ENCODE measurements at regions not wholly inside any gene's neighbourhood (a gene's known extent, or its start where the extent isn't known, plus 50 kb on each side); places are given as distances from the start of the nearest gene placed in this dataset.

GRCh38 chr13:31920727-31921100, 110.9 kb upstream of the FRY start:
- no peak overlapping the region for H3K4me3 ChIP-seq (ENCODE audit: low read depth, low read length)
- TF ChIP-seq CTCF (IDR thresholded peaks at IDR 0.05; ENCODE audit: insufficient read depth, low read depth, low read length, missing control alignments) = no peak
- no peak for DNase-seq (ENCODE audit: low read depth)

GRCh38 chr13:31922724-31923123, 108.8 kb upstream of the FRY start:
- DNase-seq (ENCODE audit: low read depth) = no peak
- no peak overlapping the region for H3K4me3 ChIP-seq (ENCODE audit: low read depth, low read length)
- TF ChIP-seq CTCF (IDR thresholded peaks at IDR 0.05; ENCODE audit: insufficient read depth, low read depth, low read length, missing control alignments) = no peak

GRCh38 chr13:31923134-31923763, 108.3 kb upstream of the FRY start:
- TF ChIP-seq CTCF (IDR thresholded peaks at IDR 0.05; ENCODE audit: insufficient read depth, low read depth, low read length, missing control alignments) = no peak
- H3K4me3 ChIP-seq (ENCODE audit: low read depth, low read length) = no peak overlapping the region
- no peak for DNase-seq (ENCODE audit: low read depth)

- DNase-seq (ENCODE audit: low read depth) = no peak
- TF ChIP-seq CTCF (IDR thresholded peaks at IDR 0.05; ENCODE audit: insufficient read depth, low read depth, low read length, missing control alignments) = no peak
- H3K4me3 ChIP-seq (ENCODE audit: low read depth, low read length) = no peak overlapping the region
Measured at GRCh38 chr13:31925079-31925478, 106.5 kb upstream of the FRY start.

GRCh38 chr13:31927219-31927653, 104.3 kb upstream of the FRY start:
- no peak for DNase-seq (ENCODE audit: low read depth)
- H3K4me3 ChIP-seq (ENCODE audit: low read depth, low read length) = no peak overlapping the region
- no peak for TF ChIP-seq CTCF (IDR thresholded peaks at IDR 0.05; ENCODE audit: insufficient read depth, low read depth, low read length, missing control alignments)

- TF ChIP-seq CTCF (IDR thresholded peaks at IDR 0.05; ENCODE audit: insufficient read depth, low read depth, low read length, missing control alignments) = no peak
- no peak for DNase-seq (ENCODE audit: low read depth)
Measured at GRCh38 chr13:31929031-31929770, 102.4 kb upstream of the FRY start.

More at GRCh38 chr13:31929031-31929770, 102.4 kb upstream of the FRY start:
- H3K4me3 ChIP-seq (ENCODE audit: low read depth, low read length) = no peak overlapping the region
